Esophagus (tissue), 2 donors: ENCODE measurements at regions not wholly inside any gene's neighbourhood (a gene's known extent, or its start where the extent isn't known, plus 50 kb on each side); places are given as distances from the start of the nearest gene placed in this dataset.

Experiments used
- H3K27ac ChIP-seq, 2 donors: one replicate each; pipeline ENCODE4 v1.5.1; 2013; ENCODE audit warnings: low read depth in 2 of 2, mild to moderate bottlenecking in 2 of 2, inconsistent platforms in 1 of 2, low read length in 1 of 2, moderate library complexity in 1 of 2
- H3K27me3 ChIP-seq, 2 donors: one replicate each; pipeline ENCODE4 v1.6.1; 2013; ENCODE audit warnings: low read length in 2 of 2, control low read depth in 1 of 2, mild to moderate bottlenecking in 1 of 2; ENCODE audit not compliant: insufficient read depth in 2 of 2, control insufficient read depth in 1 of 2
- H3K36me3 ChIP-seq, 2 donors: one replicate each; pipeline ENCODE4 v1.6.1; 2013; ENCODE audit warnings: low read length in 1 of 2; ENCODE audit not compliant: control insufficient read depth in 2 of 2, insufficient read depth in 2 of 2
- H3K4me1 ChIP-seq, 2 donors: one replicate each; pipeline ENCODE4 v1.6.1; 2013; ENCODE audit warnings: low read length in 1 of 2; ENCODE audit not compliant: control insufficient read depth in 2 of 2, insufficient read depth in 2 of 2
- H3K4me3 ChIP-seq, 2 donors: one replicate each; pipeline ENCODE4 v1.5.1; 2013; ENCODE audit warnings: low read length in 2 of 2, mild to moderate bottlenecking in 2 of 2, low read depth in 1 of 2, moderate library complexity in 1 of 2
- H3K9me3 ChIP-seq, 2 donors: one replicate each; pipeline ENCODE4 v1.6.1; 2013; ENCODE audit warnings: mild to moderate bottlenecking in 2 of 2, low read depth in 1 of 2, low read length in 1 of 2, moderate library complexity in 1 of 2; ENCODE audit not compliant: control insufficient read depth in 2 of 2, insufficient read depth in 1 of 2
- WGBS, 2 donors: extraction: QIAGEN DNeasy Blood & Tissue Kit; methylation state at CpG; one replicate each; pipeline ENCODE4 v1.1.7; 2013; 5-methylcytosine and 5-hydroxymethylcytosine counted together
- donor health status: healthy with polysubstance abuse.
- donor health status: Bipolar disorder and iron deficiency.

GRCh38 chr5:2617461-2617860, 134.0 kb downstream of the IRX2 start:
- no peaks in the 10 kb centered on the region for H3K4me1 ChIP-seq
- no peak overlapping the region for H3K4me3 ChIP-seq
- H3K27ac ChIP-seq = no peak overlapping the region
- peaks cover 0 to 4% of the 10 kb centered on the region in 2 donors for H3K9me3 ChIP-seq
- H3K36me3 ChIP-seq = no peaks in the 10 kb centered on the region
- WGBS, 2 donors = 77 to 85% methylated on average over 5 of the region's 5 CpGs
- H3K27me3 ChIP-seq = no peaks in the 10 kb centered on the region

- Histone ChIP-seq H3K4me3 (no peak overlapping the region), H3K9me3 (peaks cover 0 to 4% of the 10 kb centered on the region in 2 donors), H3K36me3 (no peaks in the 10 kb centered on the region), H3K4me1 (no peaks in the 10 kb centered on the region), H3K27me3 (no peaks in the 10 kb centered on the region), H3K27ac (no peak overlapping the region)
- WGBS, 2 donors = 82 to 83% methylated on average over 4 of the region's 4 CpGs
Measured at GRCh38 chr5:2615917-2616316, 135.6 kb downstream of the IRX2 start.

- Histone ChIP-seq H3K4me3 (no peak overlapping the region), H3K36me3 (no peaks in the 10 kb centered on the region), H3K4me1 (no peaks in the 10 kb centered on the region), H3K9me3 (peaks cover 4 to 7% of the 10 kb centered on the region in 2 donors), H3K27ac (no peak overlapping the region), H3K27me3 (no peaks in the 10 kb centered on the region)
- 86 to 88% methylated on average over 11 of the region's 11 CpGs for WGBS, 2 donors
Measured at GRCh38 chr5:2614571-2614970, 136.9 kb downstream of the IRX2 start.

- no peaks in the 10 kb centered on the region for H3K36me3 ChIP-seq
- H3K4me3 ChIP-seq = no peak overlapping the region
- no peaks in the 10 kb centered on the region for H3K4me1 ChIP-seq
- H3K27me3 ChIP-seq = no peaks in the 10 kb centered on the region
- no peak overlapping the region for H3K27ac ChIP-seq
- 81 to 82% methylated on average over 7 of the region's 7 CpGs for WGBS, 2 donors
- H3K9me3 ChIP-seq = peaks cover 7% of the 10 kb centered on the region in 2 donors
Measured at GRCh38 chr5:2611659-2612058, 139.8 kb downstream of the IRX2 start.

- Histone ChIP-seq H3K27ac (no peak overlapping the region), H3K4me1 (no peaks in the 10 kb centered on the region), H3K27me3 (no peaks in the 10 kb centered on the region), H3K9me3 (peaks cover 7% of the 10 kb centered on the region in 2 donors), H3K36me3 (no peaks in the 10 kb centered on the region), H3K4me3 (no peak overlapping the region)
- 91 to 92% methylated on average over 5 of the region's 5 CpGs for WGBS, 2 donors
Measured at GRCh38 chr5:2610986-2611385, 140.5 kb downstream of the IRX2 start.

- 71 to 74% methylated on average over 6 of the region's 6 CpGs for WGBS, 2 donors
- H3K4me1 ChIP-seq = no peaks in the 10 kb centered on the region
- peaks cover 7% of the 10 kb centered on the region in 2 donors for H3K9me3 ChIP-seq
- H3K36me3 ChIP-seq = no peaks in the 10 kb centered on the region
- no peak overlapping the region for H3K27ac ChIP-seq
- H3K4me3 ChIP-seq = no peak overlapping the region
- peaks cover 0 to 1% of the 10 kb centered on the region in 2 donors for H3K27me3 ChIP-seq
Measured at GRCh38 chr5:2608391-2608790, 143.1 kb downstream of the IRX2 start.

- H3K36me3 ChIP-seq = no peaks in the 10 kb centered on the region
- H3K27me3 ChIP-seq = peaks cover 0 to 2% of the 10 kb centered on the region in 2 donors
- 79 to 85% methylated on average over 6 of the region's 6 CpGs for WGBS, 2 donors
- H3K27ac ChIP-seq = no peak overlapping the region
- H3K9me3 ChIP-seq = peaks cover 3 to 7% of the 10 kb centered on the region in 2 donors
- H3K4me1 ChIP-seq = no peaks in the 10 kb centered on the region
- no peak overlapping the region for H3K4me3 ChIP-seq
Measured at GRCh38 chr5:2607598-2607997, 143.9 kb downstream of the IRX2 start.

- H3K27me3 ChIP-seq = peaks cover 0 to 2% of the 10 kb centered on the region in 2 donors
- WGBS, 2 donors = 64 to 65% methylated on average over 5 of the region's 5 CpGs
Measured at GRCh38 chr5:2603272-2603575, 148.3 kb downstream of the IRX2 start.

GRCh38 chr5:2602451-2603271, 148.8 kb downstream of the IRX2 start:
- no peaks in the 10 kb centered on the region for H3K36me3 ChIP-seq
- H3K27me3 ChIP-seq = peaks cover 0 to 2% of the 10 kb centered on the region in 2 donors
- H3K4me3 ChIP-seq = no peak overlapping the region
- H3K4me1 ChIP-seq = no peaks in the 10 kb centered on the region
- no peak overlapping the region for H3K27ac ChIP-seq
- H3K9me3 ChIP-seq = no peaks in the 10 kb centered on the region
- 50 to 56% methylated on average over 7 of the region's 7 CpGs for WGBS, 2 donors

More at GRCh38 chr5:2603272-2603575, 148.3 kb downstream of the IRX2 start:
- no peaks in the 10 kb centered on the region for H3K36me3 ChIP-seq
- H3K27ac ChIP-seq = no peak overlapping the region
- H3K4me1 ChIP-seq = no peaks in the 10 kb centered on the region
- no peaks in the 10 kb centered on the region for H3K9me3 ChIP-seq
- H3K4me3 ChIP-seq = no peak overlapping the region

- H3K36me3 ChIP-seq = no peaks in the 10 kb centered on the region
- H3K4me1 ChIP-seq = no peaks in the 10 kb centered on the region
- no peak overlapping the region for H3K4me3 ChIP-seq
- H3K27me3 ChIP-seq = peaks cover 0 to 2% of the 10 kb centered on the region in 2 donors
- peaks cover 2 to 3% of the 10 kb centered on the region in 2 donors for H3K9me3 ChIP-seq
- 92 to 94% methylated on average over 1 of the region's 1 CpG for WGBS, 2 donors
- H3K27ac ChIP-seq = no peak overlapping the region
Measured at GRCh38 chr5:2598503-2598902, 153.0 kb downstream of the IRX2 start.
